Mesenchymal stem cell (in vitro differentiated cells and primary cell): ENCODE measurements at regions not wholly inside any gene's neighbourhood (a gene's known extent, or its start where the extent isn't known, plus 50 kb on each side); places are given as distances from the start of the nearest gene placed in this dataset.

ENCODE experiments used
- DNase-seq: peaks from one replicate; pipeline ENCODE4 v3.0.0-alpha.2; 2013
- H2AFZ ChIP-seq: one replicate; pipeline ENCODE4 v1.6.1; 2013; ENCODE audit warnings: low read depth, mild to moderate bottlenecking, control low read depth, inconsistent platforms, low read length, moderate library complexity
- H2AK5ac ChIP-seq: 2 replicates; pipeline ENCODE4 v1.6.1; 2013; ENCODE audit warnings: low read length, moderate library complexity, mild to moderate bottlenecking, inconsistent platforms; ENCODE audit not compliant: severe bottlenecking
- H2BK120ac ChIP-seq: one replicate; pipeline ENCODE4 v1.6.1; 2013; ENCODE audit warnings: low read depth, mild to moderate bottlenecking, inconsistent platforms, low read length, moderate library complexity
- H2BK12ac ChIP-seq, 2 experiments: one replicate each; pipeline ENCODE4 v1.6.1; 2013; ENCODE audit warnings: inconsistent platforms in 2 of 2, low read length in 2 of 2, mild to moderate bottlenecking in 2 of 2, moderate library complexity in 2 of 2, control low read depth in 1 of 2
- H2BK15ac ChIP-seq: one replicate; pipeline ENCODE4 v1.6.1; 2013; ENCODE audit warnings: mild to moderate bottlenecking, low read depth, inconsistent platforms; ENCODE audit not compliant: poor library complexity, severe bottlenecking
- H2BK5ac ChIP-seq: 2 replicates; pipeline ENCODE4 v1.6.1; 2013; ENCODE audit warnings: low read depth, mild to moderate bottlenecking, low read length, control low read depth, inconsistent platforms; ENCODE audit not compliant: poor library complexity, severe bottlenecking
- H3K14ac ChIP-seq, 2 experiments: one replicate each; pipeline ENCODE4 v1.6.1; 2013; ENCODE audit warnings: inconsistent platforms in 2 of 2, low read length in 2 of 2, control low read depth in 1 of 2, mild to moderate bottlenecking in 1 of 2, moderate library complexity in 1 of 2
- H3K18ac ChIP-seq, 2 experiments: one replicate each; pipeline ENCODE4 v1.6.1; 2013; ENCODE audit warnings: inconsistent platforms in 2 of 2, low read length in 2 of 2, control low read depth in 1 of 2, low read depth in 1 of 2, mild to moderate bottlenecking in 1 of 2
- H3K23ac ChIP-seq, 2 experiments: one replicate each; pipeline ENCODE4 v1.6.1; 2013; ENCODE audit warnings: inconsistent platforms in 2 of 2, low read length in 2 of 2, mild to moderate bottlenecking in 2 of 2, moderate library complexity in 2 of 2, control low read depth in 1 of 2
- H3K27ac ChIP-seq: 2 replicates; pipeline ENCODE4 v1.5.1; 2013; ENCODE audit warnings: mild to moderate bottlenecking, moderate library complexity, low read length, control low read depth, inconsistent platforms; ENCODE audit not compliant: poor library complexity, severe bottlenecking
- H3K27me3 ChIP-seq, 2 experiments: 2 replicates each; pipeline versions ENCODE4 v1.6.1 to v1.7.0; 2013; ENCODE audit warnings: low read length in 2 of 2, mild to moderate bottlenecking in 2 of 2, moderate library complexity in 2 of 2, control low read depth in 1 of 2, inconsistent platforms in 1 of 2; ENCODE audit not compliant: control insufficient read depth in 1 of 2, insufficient read depth in 1 of 2
- H3K36me3 ChIP-seq, 2 experiments: 2 replicates each; pipeline versions ENCODE4 v1.6.1 to v1.7.0; 2013; ENCODE audit warnings: low read length in 2 of 2, control low read depth in 1 of 2, inconsistent platforms in 1 of 2, low read depth in 1 of 2, mild to moderate bottlenecking in 1 of 2; ENCODE audit not compliant: insufficient read depth in 2 of 2, control insufficient read depth in 1 of 2
- H3K4ac ChIP-seq, 2 experiments: one replicate each; pipeline ENCODE4 v1.6.1; 2013; ENCODE audit warnings: inconsistent platforms in 2 of 2, low read length in 2 of 2, mild to moderate bottlenecking in 2 of 2, moderate library complexity in 2 of 2, control low read depth in 1 of 2, low read depth in 1 of 2
- H3K4me1 ChIP-seq: 2 replicates; pipeline ENCODE4 v1.6.1; 2013; ENCODE audit warnings: low read depth, low read length, control low read depth; ENCODE audit not compliant: control insufficient read depth, insufficient read depth
- H3K4me2 ChIP-seq: 2 replicates; pipeline ENCODE4 v1.6.1; 2013; ENCODE audit warnings: low read length, mild to moderate bottlenecking, inconsistent platforms; ENCODE audit not compliant: poor library complexity, severe bottlenecking
- H3K4me3 ChIP-seq, 2 experiments: 2 replicates each; pipeline versions ENCODE4 v1.5.1 to v1.7.0; 2013; ENCODE audit warnings: low read length in 2 of 2, mild to moderate bottlenecking in 2 of 2, control low read depth in 1 of 2, low read depth in 1 of 2; ENCODE audit not compliant: insufficient read depth in 1 of 2
- H3K79me1 ChIP-seq: replicated peaks from 2 replicates; pipeline ENCODE4 v1.6.1; 2013; ENCODE audit warnings: mild to moderate bottlenecking, control low read depth, low read length, inconsistent platforms; ENCODE audit not compliant: poor library complexity, severe bottlenecking
- H3K9ac ChIP-seq: 2 replicates; pipeline ENCODE4 v1.7.0; 2013; ENCODE audit warnings: mild to moderate bottlenecking, low read length, moderate library complexity
- H3K9me3 ChIP-seq: 2 replicates; pipeline ENCODE4 v1.7.0; 2013; ENCODE audit warnings: mild to moderate bottlenecking, low read length; ENCODE audit not compliant: control insufficient read depth
- H4K8ac ChIP-seq: one replicate; pipeline ENCODE4 v1.6.1; 2013; ENCODE audit warnings: inconsistent platforms, mild to moderate bottlenecking, low read length, moderate library complexity
- H4K91ac ChIP-seq: one replicate; pipeline ENCODE4 v1.6.1; 2013; ENCODE audit warnings: mild to moderate bottlenecking, low read length, inconsistent platforms
- WGBS: methylation state at CpG from one replicate; pipeline ENCODE4 v1.1.7; 2013; ENCODE audit warnings: mixed read lengths; 5-methylcytosine and 5-hydroxymethylcytosine counted together

GRCh38 chr2:129905664-129906081 is 73.8 kb upstream of the RAB6C start:
- Histone ChIP-seq H2AK5ac (no peak overlapping the region), H2BK15ac (no peak overlapping the region), H3K4me3 (no peak overlapping the region), H2BK12ac (no peak overlapping the region), H3K4me1 (no peaks in the 10 kb centered on the region), H2AFZ (no peak overlapping the region), H3K4me2 (no peak overlapping the region), H3K27me3 (peaks cover 0 to 53% of the 10 kb centered on the region in 2 experiments), H2BK120ac (no peak overlapping the region), H3K23ac (no peak overlapping the region), H3K9me3 (peaks cover 2% of the 10 kb centered on the region), H2BK5ac (no peak overlapping the region), H3K4ac (no peak overlapping the region), H3K27ac (no peak overlapping the region), H3K36me3 (no peaks in the 10 kb centered on the region), H3K14ac (no peak overlapping the region), H4K8ac (no peak overlapping the region), H3K9ac (no peak overlapping the region), H4K91ac (no peak overlapping the region), H3K18ac (no peak overlapping the region), H3K79me1 (no peaks in the 10 kb centered on the region)
- no peak for DNase-seq
- 90% methylated on average over 2 of the region's 2 CpGs for WGBS

GRCh38 chr2:129906139-129906860 is 73.2 kb upstream of the RAB6C start:
- 70% methylated on average over 13 of the region's 13 CpGs for WGBS
- H3K4me2 ChIP-seq: no peak overlapping the region
- no peaks in the 10 kb centered on the region for H3K79me1 ChIP-seq
- H2BK12ac ChIP-seq: no peak overlapping the region
- no peak overlapping the region for H3K4me3 ChIP-seq
- DNase-seq: no peak
- H2AK5ac ChIP-seq: no peak overlapping the region
- H3K9me3 ChIP-seq: peaks cover under 1% of the 10 kb centered on the region
- H4K8ac ChIP-seq: no peak overlapping the region
- peaks cover 0 to 59% of the 10 kb centered on the region in 2 experiments for H3K27me3 ChIP-seq
- no peak overlapping the region for H3K23ac ChIP-seq
- no peaks in the 10 kb centered on the region for H3K4me1 ChIP-seq
- no peak overlapping the region for H3K18ac ChIP-seq
- no peak overlapping the region for H3K27ac ChIP-seq
- no peak overlapping the region for H3K9ac ChIP-seq
- H2AFZ ChIP-seq: no peak overlapping the region
- H3K4ac ChIP-seq: no peak overlapping the region
- no peak overlapping the region for H2BK120ac ChIP-seq
- no peak overlapping the region for H2BK15ac ChIP-seq
- no peak overlapping the region for H4K91ac ChIP-seq
- no peak overlapping the region for H3K14ac ChIP-seq
- no peaks in the 10 kb centered on the region for H3K36me3 ChIP-seq
- H2BK5ac ChIP-seq: no peak overlapping the region

DNA sequence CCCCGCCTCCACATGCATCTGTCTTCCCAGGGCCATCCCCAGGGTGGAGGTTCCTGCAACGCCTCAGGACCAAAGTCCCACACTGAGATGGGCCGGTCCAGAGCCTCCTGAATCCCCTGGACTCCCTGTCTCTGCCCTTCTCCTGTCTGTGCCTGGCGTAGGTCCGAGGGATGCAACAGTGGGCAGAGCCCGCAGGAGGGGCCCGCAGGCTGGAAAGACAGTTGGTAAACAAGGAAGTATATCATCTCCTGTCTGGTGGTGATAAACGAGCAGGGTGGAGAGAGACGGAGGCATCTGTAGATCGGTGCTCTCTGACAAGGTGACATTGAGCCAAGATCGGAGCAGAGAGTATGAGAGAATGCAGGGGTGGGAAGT is 72.6 kb upstream of the RAB6C start:
- WGBS: 81% methylated on average over 11 of the region's 11 CpGs
- no peaks in the 10 kb centered on the region for H3K4me1 ChIP-seq
- H3K36me3 ChIP-seq: no peaks in the 10 kb centered on the region
- H4K8ac ChIP-seq: no peak overlapping the region
- peaks cover 0 to 62% of the 10 kb centered on the region in 2 experiments for H3K27me3 ChIP-seq
- no peak overlapping the region for H3K4ac ChIP-seq
- H3K9ac ChIP-seq: no peak overlapping the region
- H3K18ac ChIP-seq: no peak overlapping the region
- DNase-seq: no peak
- no peak overlapping the region for H2BK12ac ChIP-seq
- H4K91ac ChIP-seq: no peak overlapping the region
- no peak overlapping the region for H2BK15ac ChIP-seq
- H3K79me1 ChIP-seq: no peaks in the 10 kb centered on the region
- H3K4me2 ChIP-seq: no peak overlapping the region
- no peak overlapping the region for H2BK5ac ChIP-seq
- H2BK120ac ChIP-seq: no peak overlapping the region
- no peak overlapping the region for H2AK5ac ChIP-seq
- H3K23ac ChIP-seq: no peak overlapping the region
- no peak overlapping the region for H3K14ac ChIP-seq
- H3K4me3 ChIP-seq: no peak overlapping the region
- no peaks in the 10 kb centered on the region for H3K9me3 ChIP-seq
- no peak overlapping the region for H3K27ac ChIP-seq
- no peak overlapping the region for H2AFZ ChIP-seq

GRCh38 chr2:129907256-129907998 is 72.0 kb upstream of the RAB6C start:
- Histone ChIP-seq H3K79me1 (no peaks in the 10 kb centered on the region), H3K18ac (no peak overlapping the region), H3K9ac (no peak overlapping the region), H3K27me3 (peaks cover 0 to 62% of the 10 kb centered on the region in 2 experiments), H3K27ac (no peak overlapping the region), H4K91ac (no peak overlapping the region), H2AFZ (no peak overlapping the region), H3K4me1 (no peaks in the 10 kb centered on the region), H2BK120ac (no peak overlapping the region), H2BK15ac (no peak overlapping the region), H4K8ac (no peak overlapping the region), H3K4me2 (no peak overlapping the region), H3K9me3 (no peaks in the 10 kb centered on the region), H2BK12ac (no peak overlapping the region), H3K23ac (no peak overlapping the region), H3K4ac (no peak overlapping the region), H3K4me3 (no peak overlapping the region), H3K36me3 (no peaks in the 10 kb centered on the region), H2AK5ac (no peak overlapping the region), H3K14ac (no peak overlapping the region), H2BK5ac (no peak overlapping the region)
- no peak for DNase-seq
- 79% methylated on average over 13 of the region's 13 CpGs for WGBS
